Mucosa of rectum (tissue), 2 donors: ENCODE measurements at regions not wholly inside any gene's neighbourhood (a gene's known extent, or its start where the extent isn't known, plus 50 kb on each side); places are given as distances from the start of the nearest gene placed in this dataset.

ENCODE experiments used
- H3K27ac ChIP-seq, 2 donors: one replicate each; pipeline ENCODE4 v1.7.0; 2013; ENCODE audit warnings: inconsistent platforms in 2 of 2, low read depth in 2 of 2, low read length in 2 of 2
- H3K27me3 ChIP-seq, 2 donors: one replicate each; pipeline ENCODE4 v1.7.0; 2013; ENCODE audit warnings: low read length in 2 of 2; ENCODE audit not compliant: control insufficient read depth in 2 of 2, insufficient read depth in 2 of 2
- H3K36me3 ChIP-seq, 2 donors: one replicate each; pipeline ENCODE4 v1.7.0; 2013; ENCODE audit warnings: low read length in 2 of 2; ENCODE audit not compliant: control insufficient read depth in 2 of 2, insufficient read depth in 2 of 2
- H3K4me1 ChIP-seq, 2 donors: one replicate each; pipeline ENCODE4 v1.7.0; 2013; ENCODE audit warnings: low read length in 2 of 2, mild to moderate bottlenecking in 1 of 2; ENCODE audit not compliant: control insufficient read depth in 2 of 2, insufficient read depth in 2 of 2
- H3K4me3 ChIP-seq, 2 donors: one replicate each; pipeline ENCODE4 v1.7.0; 2013; ENCODE audit warnings: low read length in 2 of 2
- H3K9ac ChIP-seq, 2 donors: one replicate each; pipeline ENCODE4 v1.7.0; 2013; ENCODE audit warnings: low read length in 2 of 2, low read depth in 1 of 2, mild to moderate bottlenecking in 1 of 2
- H3K9me3 ChIP-seq, 2 donors: one replicate each; pipeline ENCODE4 v1.7.0; 2013; ENCODE audit warnings: low read length in 2 of 2; ENCODE audit not compliant: control insufficient read depth in 2 of 2
- donor health status: healthy.
- donor health status: Normal muscosa, but diverticular disease.

- no peak overlapping the region for H3K4me3 ChIP-seq
- peak overlapping the region; percentile 24 to 68 for H3K27ac ChIP-seq
- H3K36me3 ChIP-seq: no peaks in the 10 kb centered on the region
- no peak overlapping the region for H3K9ac ChIP-seq
- no peaks in the 10 kb centered on the region for H3K9me3 ChIP-seq
- no peaks in the 10 kb centered on the region for H3K27me3 ChIP-seq
- H3K4me1 ChIP-seq: no peaks in the 10 kb centered on the region
These were observed 104.4 kb downstream of the SEC23IP start for GRCh38 chr10:119996944-119997343.

- no peak overlapping the region for H3K9ac ChIP-seq
- H3K4me3 ChIP-seq: no peak overlapping the region
- H3K27me3 ChIP-seq: no peaks in the 10 kb centered on the region
- no peaks in the 10 kb centered on the region for H3K9me3 ChIP-seq
- H3K4me1 ChIP-seq: no peaks in the 10 kb centered on the region
- H3K36me3 ChIP-seq: no peaks in the 10 kb centered on the region
- peak overlapping the region; percentile 24 to 68 for H3K27ac ChIP-seq
These were observed 104.9 kb downstream of the SEC23IP start for GRCh38 chr10:119997429-119997828.

- no peak overlapping the region for H3K4me3 ChIP-seq
- no peak overlapping the region for H3K27ac ChIP-seq
- H3K27me3 ChIP-seq: peaks cover 0 to 3% of the 10 kb centered on the region in 2 donors
- H3K9me3 ChIP-seq: no peaks in the 10 kb centered on the region
- no peak overlapping the region for H3K9ac ChIP-seq
- H3K4me1 ChIP-seq: no peaks in the 10 kb centered on the region
- H3K36me3 ChIP-seq: no peaks in the 10 kb centered on the region
These were observed 110.3 kb downstream of the SEC23IP start for GRCh38 chr10:120002785-120003184.

- Histone ChIP-seq H3K9ac (peak overlapping the region in 1 of 2 donors; percentile 3), H3K27ac (no peak overlapping the region), H3K27me3 (peaks cover 0 to 3% of the 10 kb centered on the region in 2 donors), H3K36me3 (no peaks in the 10 kb centered on the region), H3K4me3 (no peak overlapping the region), H3K9me3 (no peaks in the 10 kb centered on the region), H3K4me1 (no peaks in the 10 kb centered on the region)
These were observed 113.0 kb downstream of the SEC23IP start for GRCh38 chr10:120005207-120006201.

- Histone ChIP-seq H3K27ac (no peak overlapping the region), H3K36me3 (no peaks in the 10 kb centered on the region), H3K27me3 (peaks cover 0 to 3% of the 10 kb centered on the region in 2 donors), H3K4me3 (no peak overlapping the region), H3K9ac (no peak overlapping the region), H3K4me1 (no peaks in the 10 kb centered on the region), H3K9me3 (no peaks in the 10 kb centered on the region)
These were observed 114.7 kb downstream of the SEC23IP start for GRCh38 chr10:120007261-120007660.

GRCh38 chr10:120011359-120012130, 119.0 kb downstream of the SEC23IP start:
- Histone ChIP-seq H3K9me3 (no peaks in the 10 kb centered on the region), H3K27me3 (no peaks in the 10 kb centered on the region), H3K9ac (no peak overlapping the region), H3K4me3 (peak overlapping the region in 1 of 2 donors; percentile 48), H3K27ac (no peak overlapping the region), H3K4me1 (no peaks in the 10 kb centered on the region), H3K36me3 (no peaks in the 10 kb centered on the region)

- Histone ChIP-seq H3K36me3 (no peaks in the 10 kb centered on the region), H3K27ac (no peak overlapping the region), H3K9me3 (no peaks in the 10 kb centered on the region), H3K9ac (no peak overlapping the region), H3K4me1 (no peaks in the 10 kb centered on the region), H3K27me3 (no peaks in the 10 kb centered on the region), H3K4me3 (no peak overlapping the region)
These were observed 119.5 kb downstream of the SEC23IP start for GRCh38 chr10:120012131-120012400.

- H3K4me1 ChIP-seq: no peaks in the 10 kb centered on the region
- H3K9ac ChIP-seq: no peak overlapping the region
- H3K27me3 ChIP-seq: no peaks in the 10 kb centered on the region
- no peaks in the 10 kb centered on the region for H3K36me3 ChIP-seq
- H3K4me3 ChIP-seq: no peak overlapping the region
- no peaks in the 10 kb centered on the region for H3K9me3 ChIP-seq
- H3K27ac ChIP-seq: no peak overlapping the region
These were observed 120.0 kb downstream of the SEC23IP start for GRCh38 chr10:120012566-120012965.

GRCh38 chr10:120014031-120014430, 121.5 kb downstream of the SEC23IP start:
- H3K36me3 ChIP-seq: no peaks in the 10 kb centered on the region
- no peaks in the 10 kb centered on the region for H3K9me3 ChIP-seq
- H3K9ac ChIP-seq: no peak overlapping the region
- no peak overlapping the region for H3K4me3 ChIP-seq
- H3K27me3 ChIP-seq: no peaks in the 10 kb centered on the region
- H3K4me1 ChIP-seq: no peaks in the 10 kb centered on the region
- H3K27ac ChIP-seq: no peak overlapping the region

GRCh38 chr10:120015064-120015463, 122.5 kb downstream of the SEC23IP start:
- Histone ChIP-seq H3K4me1 (no peaks in the 10 kb centered on the region), H3K9me3 (no peaks in the 10 kb centered on the region), H3K9ac (no peak overlapping the region), H3K27ac (no peak overlapping the region), H3K27me3 (no peaks in the 10 kb centered on the region), H3K4me3 (no peak overlapping the region), H3K36me3 (no peaks in the 10 kb centered on the region)
